HepG2 (cell line): ENCODE measurements at regions not wholly inside any gene's neighbourhood (a gene's known extent, or its start where the extent isn't known, plus 50 kb on each side); places are given as distances from the start of the nearest gene placed in this dataset.

ENCODE experiments used
- BRCA1 ChIP-seq: sonication (generic); formaldehyde crosslinking; IDR thresholded peaks from 2 replicates; pipeline ENCODE4 v1.4.0; 2020; ENCODE audit warnings: missing genetic modification reagents
- CEBPB ChIP-seq: IDR thresholded peaks from 2 replicates; pipeline ENCODE4 v1.6.1; 2011; ENCODE audit warnings: low read depth, low read length, improper control_type of control experiment, borderline replicate concordance
- KDM3A ChIP-seq: IDR thresholded peaks from 2 replicates; pipeline ENCODE4 v1.6.1; 2018; ENCODE audit warnings: low read depth, missing compliant biosample characterization
- RARA ChIP-seq: IDR thresholded peaks from 2 replicates; pipeline ENCODE4 v1.6.1; 2016; ENCODE audit warnings: missing genetic modification reagents, missing compliant biosample characterization
- RFX5 ChIP-seq: IDR thresholded peaks from 2 replicates; pipeline ENCODE4 v1.6.1; 2011; ENCODE audit warnings: low read depth, low read length, improper control_type of control experiment
- ZMAT3 ChIP-seq: sonication (generic); formaldehyde crosslinking; conservative IDR thresholded peaks from 2 replicates; pipeline ENCODE4 v1.7.0; 2021; ENCODE audit warnings: missing genetic modification reagents
- ZNF260 ChIP-seq: sonication (generic); formaldehyde crosslinking; IDR thresholded peaks from 2 replicates; pipeline ENCODE4 v1.4.0; 2020; ENCODE audit warnings: missing genetic modification reagents, low read depth, mild to moderate bottlenecking, borderline replicate concordance
- ZNF569 ChIP-seq: sonication (generic); formaldehyde crosslinking; IDR thresholded peaks from 2 replicates; pipeline ENCODE4 v1.5.0; 2020; ENCODE audit warnings: mild to moderate bottlenecking, missing genetic modification reagents, moderate library complexity, borderline replicate concordance
- ZSCAN22 ChIP-seq: sonication (generic); formaldehyde crosslinking; IDR thresholded peaks from 2 replicates; pipeline ENCODE4 v1.4.0; 2020; ENCODE audit warnings: mild to moderate bottlenecking, missing genetic modification reagents
- TF ChIP-seq, protein P1 (sequence below): IDR thresholded peaks from 2 replicates; pipeline ENCODE4 v1.6.1; 2012; ENCODE audit warnings: low read depth, low read length, improper control_type of control experiment
- TF ChIP-seq, protein P2 (sequence below): IDR thresholded peaks from 2 replicates; pipeline ENCODE4 v1.6.1; 2016; ENCODE audit warnings: low read depth
- TF ChIP-seq, protein P3 (sequence below): sonication (generic); formaldehyde crosslinking; IDR thresholded peaks from 2 replicates; pipeline ENCODE4 v1.4.0; 2020; ENCODE audit warnings: missing genetic modification reagents, borderline replicate concordance
- TF ChIP-seq, protein P4 (sequence below): sonication (generic); formaldehyde crosslinking; IDR thresholded peaks from 2 replicates; pipeline ENCODE4 v1.5.1; 2020; ENCODE audit warnings: missing genetic modification reagents, mild to moderate bottlenecking, borderline replicate concordance
- TF ChIP-seq, protein P5 (sequence below): sonication (generic); formaldehyde crosslinking; IDR thresholded peaks from 2 replicates; pipeline ENCODE4 v1.9.0; 2021; ENCODE audit warnings: mild to moderate bottlenecking, missing genetic modification reagents

DNA sequence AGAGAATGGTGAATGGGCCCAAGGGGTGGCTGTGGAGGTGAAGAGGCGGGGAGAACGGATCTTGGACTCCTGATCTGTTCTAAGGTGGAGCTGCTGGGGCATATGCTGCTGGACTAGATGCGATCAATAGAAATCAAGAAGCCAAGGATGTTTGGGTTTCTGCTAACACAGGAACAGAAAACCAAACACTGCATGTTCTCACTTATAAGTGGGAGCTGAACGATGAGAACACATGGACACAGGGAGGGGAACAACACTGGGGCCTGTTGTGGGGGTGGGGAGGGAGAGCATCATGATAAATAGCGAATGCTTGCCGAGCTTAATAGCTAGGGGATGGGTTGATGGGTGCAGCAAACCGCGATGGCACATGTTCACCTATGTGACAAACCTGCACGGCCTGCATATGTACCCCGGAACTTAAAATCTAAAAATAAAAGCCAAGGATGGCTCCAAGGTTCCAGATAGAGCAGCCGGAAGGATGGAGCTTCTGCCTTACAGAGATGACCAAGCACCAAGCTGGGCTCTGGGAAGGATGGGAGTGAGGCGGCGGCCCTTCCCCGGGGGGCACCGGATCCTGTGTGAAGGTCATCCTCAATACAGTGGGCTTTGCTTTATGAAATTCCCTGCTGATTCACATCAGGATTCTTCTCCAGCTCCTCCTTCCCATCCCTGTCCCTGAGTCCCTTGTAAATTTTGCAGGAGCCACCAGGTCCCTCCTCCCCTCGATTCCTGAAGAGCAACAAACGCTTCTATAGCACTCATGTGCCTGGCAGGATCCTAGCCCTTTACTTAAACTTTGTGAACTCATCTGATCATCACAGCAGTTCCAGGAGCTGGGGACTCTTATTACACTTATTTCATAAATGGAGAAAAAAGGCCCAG is 109.2 kb upstream of the PTPN1 start (continued):
- TF ChIP-seq, protein P1, sequence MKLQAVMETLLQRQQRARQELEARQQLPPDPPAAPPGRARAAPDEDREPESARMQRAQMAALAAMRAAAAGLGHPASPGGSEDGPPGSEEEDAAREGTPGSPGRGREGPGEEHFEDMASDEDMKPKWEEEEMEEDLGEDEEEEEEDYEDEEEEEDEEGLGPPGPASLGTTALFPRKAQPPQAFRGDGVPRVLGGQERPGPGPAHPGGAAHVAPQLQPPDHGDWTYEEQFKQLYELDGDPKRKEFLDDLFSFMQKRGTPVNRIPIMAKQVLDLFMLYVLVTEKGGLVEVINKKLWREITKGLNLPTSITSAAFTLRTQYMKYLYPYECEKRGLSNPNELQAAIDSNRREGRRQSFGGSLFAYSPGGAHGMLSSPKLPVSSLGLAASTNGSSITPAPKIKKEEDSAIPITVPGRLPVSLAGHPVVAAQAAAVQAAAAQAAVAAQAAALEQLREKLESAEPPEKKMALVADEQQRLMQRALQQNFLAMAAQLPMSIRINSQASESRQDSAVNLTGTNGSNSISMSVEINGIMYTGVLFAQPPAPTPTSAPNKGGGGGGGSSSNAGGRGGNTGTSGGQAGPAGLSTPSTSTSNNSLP = no peak
- TF ChIP-seq RARA (CRISPR knock-in tag) (no peak), ZSCAN22 (no peak), ZMAT3 (CRISPR knock-in tag) (no peak; the same call in 1 of the 2 replicates), ZNF260 (no peak), KDM3A (CRISPR knock-in tag) (no peak), CEBPB (no peak), ZNF569 (CRISPR knock-in tag) (no peak), BRCA1 (CRISPR knock-in tag) (no peak; the same call in 1 of the 2 replicates), RFX5 (no peak)
- TF ChIP-seq, protein P2, sequence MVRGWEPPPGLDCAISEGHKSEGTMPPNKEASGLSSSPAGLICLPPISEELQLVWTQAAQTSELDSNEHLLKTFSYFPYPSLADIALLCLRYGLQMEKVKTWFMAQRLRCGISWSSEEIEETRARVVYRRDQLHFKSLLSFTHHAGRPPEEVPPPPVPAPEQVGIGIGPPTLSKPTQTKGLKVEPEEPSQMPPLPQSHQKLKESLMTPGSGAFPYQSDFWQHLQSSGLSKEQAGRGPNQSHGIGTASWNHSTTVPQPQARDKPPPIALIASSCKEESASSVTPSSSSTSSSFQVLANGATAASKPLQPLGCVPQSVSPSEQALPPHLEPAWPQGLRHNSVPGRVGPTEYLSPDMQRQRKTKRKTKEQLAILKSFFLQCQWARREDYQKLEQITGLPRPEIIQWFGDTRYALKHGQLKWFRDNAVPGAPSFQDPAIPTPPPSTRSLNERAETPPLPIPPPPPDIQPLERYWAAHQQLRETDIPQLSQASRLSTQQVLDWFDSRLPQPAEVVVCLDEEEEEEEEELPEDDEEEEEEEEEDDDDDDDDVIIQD (CRISPR knock-in tag) = no peak
- TF ChIP-seq, protein P3, sequence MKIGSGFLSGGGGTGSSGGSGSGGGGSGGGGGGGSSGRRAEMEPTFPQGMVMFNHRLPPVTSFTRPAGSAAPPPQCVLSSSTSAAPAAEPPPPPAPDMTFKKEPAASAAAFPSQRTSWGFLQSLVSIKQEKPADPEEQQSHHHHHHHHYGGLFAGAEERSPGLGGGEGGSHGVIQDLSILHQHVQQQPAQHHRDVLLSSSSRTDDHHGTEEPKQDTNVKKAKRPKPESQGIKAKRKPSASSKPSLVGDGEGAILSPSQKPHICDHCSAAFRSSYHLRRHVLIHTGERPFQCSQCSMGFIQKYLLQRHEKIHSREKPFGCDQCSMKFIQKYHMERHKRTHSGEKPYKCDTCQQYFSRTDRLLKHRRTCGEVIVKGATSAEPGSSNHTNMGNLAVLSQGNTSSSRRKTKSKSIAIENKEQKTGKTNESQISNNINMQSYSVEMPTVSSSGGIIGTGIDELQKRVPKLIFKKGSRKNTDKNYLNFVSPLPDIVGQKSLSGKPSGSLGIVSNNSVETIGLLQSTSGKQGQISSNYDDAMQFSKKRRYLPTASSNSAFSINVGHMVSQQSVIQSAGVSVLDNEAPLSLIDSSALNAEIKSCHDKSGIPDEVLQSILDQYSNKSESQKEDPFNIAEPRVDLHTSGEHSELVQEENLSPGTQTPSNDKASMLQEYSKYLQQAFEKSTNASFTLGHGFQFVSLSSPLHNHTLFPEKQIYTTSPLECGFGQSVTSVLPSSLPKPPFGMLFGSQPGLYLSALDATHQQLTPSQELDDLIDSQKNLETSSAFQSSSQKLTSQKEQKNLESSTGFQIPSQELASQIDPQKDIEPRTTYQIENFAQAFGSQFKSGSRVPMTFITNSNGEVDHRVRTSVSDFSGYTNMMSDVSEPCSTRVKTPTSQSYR (CRISPR knock-in tag) = no peak
- TF ChIP-seq, protein P4, sequence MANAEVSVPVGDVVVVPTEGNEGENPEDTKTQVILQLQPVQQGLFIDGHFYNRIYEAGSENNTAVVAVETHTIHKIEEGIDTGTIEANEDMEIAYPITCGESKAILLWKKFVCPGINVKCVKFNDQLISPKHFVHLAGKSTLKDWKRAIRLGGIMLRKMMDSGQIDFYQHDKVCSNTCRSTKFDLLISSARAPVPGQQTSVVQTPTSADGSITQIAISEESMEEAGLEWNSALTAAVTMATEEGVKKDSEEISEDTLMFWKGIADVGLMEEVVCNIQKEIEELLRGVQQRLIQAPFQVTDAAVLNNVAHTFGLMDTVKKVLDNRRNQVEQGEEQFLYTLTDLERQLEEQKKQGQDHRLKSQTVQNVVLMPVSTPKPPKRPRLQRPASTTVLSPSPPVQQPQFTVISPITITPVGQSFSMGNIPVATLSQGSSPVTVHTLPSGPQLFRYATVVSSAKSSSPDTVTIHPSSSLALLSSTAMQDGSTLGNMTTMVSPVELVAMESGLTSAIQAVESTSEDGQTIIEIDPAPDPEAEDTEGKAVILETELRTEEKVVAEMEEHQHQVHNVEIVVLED (CRISPR knock-in tag) = peak; percentile 10; the same call in 1 of the 2 replicates
- TF ChIP-seq, protein P5, sequence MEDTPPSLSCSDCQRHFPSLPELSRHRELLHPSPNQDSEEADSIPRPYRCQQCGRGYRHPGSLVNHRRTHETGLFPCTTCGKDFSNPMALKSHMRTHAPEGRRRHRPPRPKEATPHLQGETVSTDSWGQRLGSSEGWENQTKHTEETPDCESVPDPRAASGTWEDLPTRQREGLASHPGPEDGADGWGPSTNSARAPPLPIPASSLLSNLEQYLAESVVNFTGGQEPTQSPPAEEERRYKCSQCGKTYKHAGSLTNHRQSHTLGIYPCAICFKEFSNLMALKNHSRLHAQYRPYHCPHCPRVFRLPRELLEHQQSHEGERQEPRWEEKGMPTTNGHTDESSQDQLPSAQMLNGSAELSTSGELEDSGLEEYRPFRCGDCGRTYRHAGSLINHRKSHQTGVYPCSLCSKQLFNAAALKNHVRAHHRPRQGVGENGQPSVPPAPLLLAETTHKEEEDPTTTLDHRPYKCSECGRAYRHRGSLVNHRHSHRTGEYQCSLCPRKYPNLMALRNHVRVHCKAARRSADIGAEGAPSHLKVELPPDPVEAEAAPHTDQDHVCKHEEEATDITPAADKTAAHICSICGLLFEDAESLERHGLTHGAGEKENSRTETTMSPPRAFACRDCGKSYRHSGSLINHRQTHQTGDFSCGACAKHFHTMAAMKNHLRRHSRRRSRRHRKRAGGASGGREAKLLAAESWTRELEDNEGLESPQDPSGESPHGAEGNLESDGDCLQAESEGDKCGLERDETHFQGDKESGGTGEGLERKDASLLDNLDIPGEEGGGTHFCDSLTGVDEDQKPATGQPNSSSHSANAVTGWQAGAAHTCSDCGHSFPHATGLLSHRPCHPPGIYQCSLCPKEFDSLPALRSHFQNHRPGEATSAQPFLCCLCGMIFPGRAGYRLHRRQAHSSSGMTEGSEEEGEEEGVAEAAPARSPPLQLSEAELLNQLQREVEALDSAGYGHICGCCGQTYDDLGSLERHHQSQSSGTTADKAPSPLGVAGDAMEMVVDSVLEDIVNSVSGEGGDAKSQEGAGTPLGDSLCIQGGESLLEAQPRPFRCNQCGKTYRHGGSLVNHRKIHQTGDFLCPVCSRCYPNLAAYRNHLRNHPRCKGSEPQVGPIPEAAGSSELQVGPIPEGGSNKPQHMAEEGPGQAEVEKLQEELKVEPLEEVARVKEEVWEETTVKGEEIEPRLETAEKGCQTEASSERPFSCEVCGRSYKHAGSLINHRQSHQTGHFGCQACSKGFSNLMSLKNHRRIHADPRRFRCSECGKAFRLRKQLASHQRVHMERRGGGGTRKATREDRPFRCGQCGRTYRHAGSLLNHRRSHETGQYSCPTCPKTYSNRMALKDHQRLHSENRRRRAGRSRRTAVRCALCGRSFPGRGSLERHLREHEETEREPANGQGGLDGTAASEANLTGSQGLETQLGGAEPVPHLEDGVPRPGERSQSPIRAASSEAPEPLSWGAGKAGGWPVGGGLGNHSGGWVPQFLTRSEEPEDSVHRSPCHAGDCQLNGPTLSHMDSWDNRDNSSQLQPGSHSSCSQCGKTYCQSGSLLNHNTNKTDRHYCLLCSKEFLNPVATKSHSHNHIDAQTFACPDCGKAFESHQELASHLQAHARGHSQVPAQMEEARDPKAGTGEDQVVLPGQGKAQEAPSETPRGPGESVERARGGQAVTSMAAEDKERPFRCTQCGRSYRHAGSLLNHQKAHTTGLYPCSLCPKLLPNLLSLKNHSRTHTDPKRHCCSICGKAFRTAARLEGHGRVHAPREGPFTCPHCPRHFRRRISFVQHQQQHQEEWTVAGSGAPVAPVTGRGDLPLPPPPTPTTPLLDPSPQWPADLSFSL (CRISPR knock-in tag) = no peak
